ENCODE measurements at regions not wholly inside any gene's neighbourhood (a gene's known extent, or its start where the extent isn't known, plus 50 kb on each side); places are given as distances from the start of the nearest gene placed in this dataset.

DNA sequence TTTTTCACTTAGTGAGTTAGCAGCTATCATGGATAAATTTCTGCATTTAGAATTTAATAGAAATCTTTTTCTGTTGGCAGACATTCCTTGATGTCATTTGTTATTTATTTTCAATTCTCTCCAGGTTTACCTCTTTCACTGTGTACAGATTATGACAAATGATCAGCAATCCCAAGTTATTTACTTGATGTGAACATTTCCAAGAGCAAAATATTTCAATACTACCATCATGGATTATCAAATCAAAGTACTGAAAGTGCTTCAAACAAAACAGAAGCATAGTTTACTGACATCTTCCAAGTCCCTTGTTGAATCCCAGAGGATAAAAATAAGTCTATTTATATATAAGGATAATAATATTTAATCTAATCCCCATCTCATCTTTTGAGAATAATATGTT, 852.2 kb upstream of the CITED2 start:
- Histone ChIP-seq H3K27me3 (ENCODE audit: control insufficient read depth, insufficient read depth, low read length) (no peaks in the 10 kb centered on the region), H3K36me3 (ENCODE audit: control insufficient read depth, insufficient read depth, low read length) (no peaks in the 10 kb centered on the region), H3K9me3 (ENCODE audit: control insufficient read depth, insufficient read depth, low read length) (no peaks in the 10 kb centered on the region), H3K9ac (ENCODE audit: low read depth, low read length) (no peak overlapping the region), H3K4me3 (ENCODE audit: low read depth, low read length) (no peak overlapping the region), H3K4me1 (ENCODE audit: control insufficient read depth, insufficient read depth, low read length) (no peaks in the 10 kb centered on the region)

DNA sequence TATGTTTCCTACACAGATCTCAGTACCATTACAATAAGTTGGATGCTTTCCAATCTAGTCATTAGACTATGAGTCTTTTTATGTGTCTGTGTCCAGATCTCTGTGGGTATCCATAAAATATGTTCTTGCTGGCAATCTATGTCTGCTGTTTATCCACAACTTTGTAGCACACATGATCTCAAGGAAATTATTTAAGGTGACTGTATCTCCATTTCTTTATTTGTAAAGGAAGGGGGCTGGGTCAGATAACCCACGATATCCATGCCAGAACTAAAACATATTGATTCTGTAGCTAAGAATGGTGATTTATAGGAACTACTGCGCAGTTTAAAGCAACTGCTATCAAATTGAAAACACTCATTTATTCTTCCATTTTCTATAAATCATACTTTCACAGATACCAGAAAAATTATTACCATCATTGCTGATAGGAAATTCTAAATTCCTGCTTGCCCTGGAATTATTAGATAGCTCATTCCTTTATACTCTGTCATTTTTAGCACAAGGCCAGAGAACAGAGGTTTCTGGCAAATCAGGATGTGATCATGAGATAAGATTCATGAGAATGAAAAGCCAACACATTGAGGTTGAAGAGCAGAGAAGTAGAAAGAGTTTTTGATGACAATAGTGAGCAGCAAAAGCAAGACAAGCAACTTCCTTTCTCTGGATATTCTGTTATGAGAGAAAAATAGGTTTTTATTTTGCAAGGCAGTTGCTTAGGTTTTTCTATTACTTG, 851.4 kb upstream of the CITED2 start:
- no peaks in the 10 kb centered on the region for H3K27me3 ChIP-seq (ENCODE audit: control insufficient read depth, insufficient read depth, low read length)
- H3K9ac ChIP-seq (ENCODE audit: low read depth, low read length) = no peak overlapping the region
- no peak overlapping the region for H3K4me3 ChIP-seq (ENCODE audit: low read depth, low read length)
- no peaks in the 10 kb centered on the region for H3K9me3 ChIP-seq (ENCODE audit: control insufficient read depth, insufficient read depth, low read length)
- H3K36me3 ChIP-seq (ENCODE audit: control insufficient read depth, insufficient read depth, low read length) = no peaks in the 10 kb centered on the region
- no peaks in the 10 kb centered on the region for H3K4me1 ChIP-seq (ENCODE audit: control insufficient read depth, insufficient read depth, low read length)

DNA sequence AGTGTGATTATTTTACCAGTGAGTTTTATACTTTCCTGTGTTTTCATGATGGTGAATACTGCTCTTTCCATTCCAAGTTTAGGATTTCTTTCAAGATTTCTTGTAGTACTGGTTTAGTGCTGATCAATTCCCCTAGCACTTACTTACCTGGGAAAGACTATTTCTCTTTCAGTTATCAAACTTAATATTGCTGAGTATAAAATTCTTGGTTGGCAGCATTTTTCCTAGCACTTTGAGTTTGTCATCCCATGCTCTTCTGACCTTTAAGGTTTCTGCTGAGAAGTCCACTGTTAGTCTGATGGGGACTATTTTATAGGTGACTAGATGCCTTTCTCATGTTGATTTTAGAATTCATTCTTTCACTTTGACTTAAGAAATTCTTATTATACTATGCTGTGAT, 842.8 kb upstream of the CITED2 start:
- no peaks in the 10 kb centered on the region for H3K4me1 ChIP-seq (ENCODE audit: control insufficient read depth, insufficient read depth, low read length)
- no peaks in the 10 kb centered on the region for H3K27me3 ChIP-seq (ENCODE audit: control insufficient read depth, insufficient read depth, low read length)
- H3K9me3 ChIP-seq (ENCODE audit: control insufficient read depth, insufficient read depth, low read length) = no peaks in the 10 kb centered on the region
- H3K4me3 ChIP-seq (ENCODE audit: low read depth, low read length) = no peak overlapping the region
- no peaks in the 10 kb centered on the region for H3K36me3 ChIP-seq (ENCODE audit: control insufficient read depth, insufficient read depth, low read length)
- H3K9ac ChIP-seq (ENCODE audit: low read depth, low read length) = no peak overlapping the region

DNA sequence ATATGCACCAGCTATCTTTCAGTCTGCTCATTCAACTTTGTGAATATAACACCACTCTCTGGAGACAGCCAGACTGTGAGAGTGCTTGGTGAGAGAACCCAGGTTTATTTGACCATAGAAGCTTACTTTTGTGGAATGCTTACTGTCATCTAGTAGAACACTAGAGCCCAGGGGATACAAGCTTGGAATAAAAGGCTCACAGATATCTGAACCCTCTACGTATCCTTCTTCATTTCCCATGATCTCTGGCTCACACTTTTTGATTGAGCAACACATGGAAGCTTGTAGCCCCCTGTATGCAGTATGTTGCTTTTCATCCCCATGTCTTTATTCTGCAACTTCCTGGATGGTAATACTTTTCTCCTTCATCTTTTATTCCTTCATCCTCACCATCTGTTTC, 835.3 kb upstream of the CITED2 start:
- Histone ChIP-seq H3K4me1 (ENCODE audit: control insufficient read depth, insufficient read depth, low read length) (no peaks in the 10 kb centered on the region), H3K36me3 (ENCODE audit: control insufficient read depth, insufficient read depth, low read length) (no peaks in the 10 kb centered on the region), H3K4me3 (ENCODE audit: low read depth, low read length) (no peak overlapping the region), H3K9ac (ENCODE audit: low read depth, low read length) (no peak overlapping the region), H3K9me3 (ENCODE audit: control insufficient read depth, insufficient read depth, low read length) (no peaks in the 10 kb centered on the region), H3K27me3 (ENCODE audit: control insufficient read depth, insufficient read depth, low read length) (no peaks in the 10 kb centered on the region)

GRCh38 chr6:140208286-140208685, 833.8 kb upstream of the CITED2 start:
- no peaks in the 10 kb centered on the region for H3K36me3 ChIP-seq (ENCODE audit: control insufficient read depth, insufficient read depth, low read length)
- no peak overlapping the region for H3K4me3 ChIP-seq (ENCODE audit: low read depth, low read length)
- no peaks in the 10 kb centered on the region for H3K4me1 ChIP-seq (ENCODE audit: control insufficient read depth, insufficient read depth, low read length)
- H3K9me3 ChIP-seq (ENCODE audit: control insufficient read depth, insufficient read depth, low read length) = no peaks in the 10 kb centered on the region
- H3K27me3 ChIP-seq (ENCODE audit: control insufficient read depth, insufficient read depth, low read length) = no peaks in the 10 kb centered on the region
- no peak overlapping the region for H3K9ac ChIP-seq (ENCODE audit: low read depth, low read length)

DNA sequence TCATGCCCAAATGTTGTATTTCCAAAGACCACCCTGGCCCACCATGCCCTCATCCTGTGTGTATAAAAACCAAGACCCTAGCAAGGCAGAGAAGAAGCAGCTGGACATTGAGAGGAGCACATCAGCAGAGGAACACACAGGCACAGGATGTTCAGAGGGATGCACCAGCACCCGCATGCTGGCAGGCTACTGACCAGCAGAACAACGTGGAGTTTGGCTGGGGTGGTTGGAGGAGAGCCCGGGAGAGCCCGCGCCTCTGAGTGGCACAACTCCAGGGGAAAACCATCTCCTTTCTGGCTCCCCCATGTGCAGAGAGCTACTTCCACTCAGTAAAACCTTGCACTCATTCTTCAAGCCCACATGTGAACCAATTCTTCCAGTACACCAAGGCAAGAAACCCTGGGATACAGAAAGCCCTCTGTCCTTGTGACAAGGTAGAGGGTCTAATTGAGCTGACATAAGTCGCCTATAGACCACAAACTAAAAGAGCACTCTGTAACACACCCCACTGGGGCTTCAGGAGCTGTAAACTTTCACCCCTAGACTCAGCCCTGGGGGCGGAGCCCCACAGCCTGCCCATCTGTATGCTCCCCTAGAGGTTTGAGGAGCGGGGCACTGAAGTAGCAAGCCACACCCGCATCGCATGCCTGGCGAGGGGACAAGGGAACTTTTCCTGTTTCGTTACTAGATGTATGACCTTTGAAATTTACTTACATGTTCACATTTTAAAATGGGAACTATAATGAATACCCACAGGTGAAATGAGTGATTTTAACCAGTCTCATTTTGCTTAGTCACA, 831.5 kb upstream of the CITED2 start:
- Histone ChIP-seq H3K36me3 (ENCODE audit: control insufficient read depth, insufficient read depth, low read length) (no peaks in the 10 kb centered on the region), H3K27me3 (ENCODE audit: control insufficient read depth, insufficient read depth, low read length) (no peaks in the 10 kb centered on the region), H3K9me3 (ENCODE audit: control insufficient read depth, insufficient read depth, low read length) (no peaks in the 10 kb centered on the region), H3K9ac (ENCODE audit: low read depth, low read length) (no peak overlapping the region), H3K4me1 (ENCODE audit: control insufficient read depth, insufficient read depth, low read length) (no peaks in the 10 kb centered on the region), H3K4me3 (ENCODE audit: low read depth, low read length) (no peak overlapping the region)

DNA sequence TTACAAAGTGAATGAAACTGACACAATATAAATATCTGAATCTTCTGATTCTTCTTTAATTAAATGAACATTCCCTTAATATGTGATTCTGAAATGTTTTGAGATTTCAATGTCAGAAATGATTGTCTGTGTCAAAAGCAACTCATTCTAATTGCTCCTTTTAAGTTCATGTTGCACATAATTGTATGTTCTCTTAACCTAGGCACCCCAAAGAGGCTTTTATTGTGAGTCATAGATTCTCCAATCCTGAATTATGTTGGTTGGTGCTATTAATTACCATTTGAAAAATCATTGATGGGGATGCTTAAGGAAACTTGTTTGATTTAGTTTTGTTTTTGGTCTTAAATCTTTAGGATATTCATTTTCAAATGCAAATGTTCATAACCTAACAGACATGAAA, 829.7 kb upstream of the CITED2 start:
- no peaks in the 10 kb centered on the region for H3K4me1 ChIP-seq (ENCODE audit: control insufficient read depth, insufficient read depth, low read length)
- H3K9ac ChIP-seq (ENCODE audit: low read depth, low read length) = no peak overlapping the region
- H3K27me3 ChIP-seq (ENCODE audit: control insufficient read depth, insufficient read depth, low read length) = no peaks in the 10 kb centered on the region
- no peaks in the 10 kb centered on the region for H3K9me3 ChIP-seq (ENCODE audit: control insufficient read depth, insufficient read depth, low read length)
- no peak overlapping the region for H3K4me3 ChIP-seq (ENCODE audit: low read depth, low read length)
- no peaks in the 10 kb centered on the region for H3K36me3 ChIP-seq (ENCODE audit: control insufficient read depth, insufficient read depth, low read length)

DNA sequence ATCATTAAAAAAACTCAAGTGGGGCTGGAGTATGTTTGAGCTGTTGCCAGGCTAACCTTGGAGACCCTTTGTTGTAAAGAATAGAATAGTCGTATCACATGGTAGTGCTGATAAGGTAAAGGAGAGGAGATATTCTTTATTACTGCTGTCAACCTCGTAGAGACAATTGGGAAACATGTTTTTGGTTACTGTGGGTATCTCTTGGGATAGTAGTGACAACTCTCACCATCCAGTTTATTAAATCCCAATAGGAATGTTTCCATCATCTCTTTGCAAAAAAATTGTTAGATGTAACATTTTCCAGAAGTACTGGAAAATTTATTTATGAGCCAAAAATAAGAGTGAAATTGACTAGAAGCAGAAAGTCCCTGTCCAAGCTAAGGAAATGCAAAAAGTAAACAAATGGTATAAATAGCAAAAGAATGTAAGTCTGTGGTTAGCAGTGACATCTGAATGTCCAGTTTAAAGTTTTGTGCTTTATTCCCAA, 829.3 kb upstream of the CITED2 start:
- Histone ChIP-seq H3K9ac (ENCODE audit: low read depth, low read length) (no peak overlapping the region), H3K4me3 (ENCODE audit: low read depth, low read length) (no peak overlapping the region), H3K36me3 (ENCODE audit: control insufficient read depth, insufficient read depth, low read length) (no peaks in the 10 kb centered on the region), H3K27me3 (ENCODE audit: control insufficient read depth, insufficient read depth, low read length) (no peaks in the 10 kb centered on the region), H3K4me1 (ENCODE audit: control insufficient read depth, insufficient read depth, low read length) (no peaks in the 10 kb centered on the region), H3K9me3 (ENCODE audit: control insufficient read depth, insufficient read depth, low read length) (no peaks in the 10 kb centered on the region)

DNA sequence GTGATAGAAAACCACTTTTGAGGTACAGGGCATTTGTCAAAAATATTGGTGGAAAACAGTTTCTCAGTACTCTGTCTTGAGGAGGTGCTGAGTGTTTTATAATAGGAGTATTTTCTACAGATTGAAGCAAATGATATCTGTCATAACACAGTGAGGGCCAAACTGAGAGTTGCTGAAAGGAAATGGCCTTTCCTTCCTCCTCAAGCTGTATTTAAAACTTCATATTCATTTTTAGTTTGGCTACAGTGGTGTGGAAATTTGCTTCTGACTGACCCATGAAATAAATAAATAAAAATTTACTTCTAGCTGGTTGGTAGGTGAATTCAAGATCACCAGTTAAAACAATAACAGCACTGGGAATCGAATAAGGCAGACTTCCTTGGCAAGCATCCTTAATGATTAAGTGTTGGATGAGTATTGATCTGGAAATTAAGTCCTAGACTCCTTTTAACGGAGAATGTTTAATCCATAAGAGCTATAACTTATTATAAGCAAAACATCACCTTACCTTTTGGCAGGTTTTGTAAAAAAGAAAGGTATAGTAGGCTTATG, 828.6 kb upstream of the CITED2 start:
- Histone ChIP-seq H3K4me1 (ENCODE audit: control insufficient read depth, insufficient read depth, low read length) (no peaks in the 10 kb centered on the region), H3K36me3 (ENCODE audit: control insufficient read depth, insufficient read depth, low read length) (no peaks in the 10 kb centered on the region), H3K9ac (ENCODE audit: low read depth, low read length) (no peak overlapping the region), H3K27me3 (ENCODE audit: control insufficient read depth, insufficient read depth, low read length) (no peaks in the 10 kb centered on the region), H3K9me3 (ENCODE audit: control insufficient read depth, insufficient read depth, low read length) (no peaks in the 10 kb centered on the region), H3K4me3 (ENCODE audit: low read depth, low read length) (no peak overlapping the region)

GRCh38 chr6:140201787-140202458, 827.5 kb upstream of the CITED2 start:
- H3K27me3 ChIP-seq (ENCODE audit: control insufficient read depth, insufficient read depth, low read length) = no peaks in the 10 kb centered on the region
- H3K4me1 ChIP-seq (ENCODE audit: control insufficient read depth, insufficient read depth, low read length) = no peaks in the 10 kb centered on the region
- no peak overlapping the region for H3K9ac ChIP-seq (ENCODE audit: low read depth, low read length)
- no peak overlapping the region for H3K4me3 ChIP-seq (ENCODE audit: low read depth, low read length)
- no peaks in the 10 kb centered on the region for H3K36me3 ChIP-seq (ENCODE audit: control insufficient read depth, insufficient read depth, low read length)
- H3K9me3 ChIP-seq (ENCODE audit: control insufficient read depth, insufficient read depth, low read length) = no peaks in the 10 kb centered on the region

GRCh38 chr6:140193269-140193668, 818.8 kb upstream of the CITED2 start:
- Histone ChIP-seq H3K4me3 (ENCODE audit: low read depth, low read length) (no peak overlapping the region), H3K27me3 (ENCODE audit: control insufficient read depth, insufficient read depth, low read length) (no peaks in the 10 kb centered on the region), H3K36me3 (ENCODE audit: control insufficient read depth, insufficient read depth, low read length) (no peaks in the 10 kb centered on the region), H3K9me3 (ENCODE audit: control insufficient read depth, insufficient read depth, low read length) (peaks cover 11% of the 10 kb centered on the region), H3K9ac (ENCODE audit: low read depth, low read length) (no peak overlapping the region), H3K4me1 (ENCODE audit: control insufficient read depth, insufficient read depth, low read length) (no peaks in the 10 kb centered on the region)
